Subcutaneous abdominal adipose tissue (tissue), 5 donors: ENCODE measurements at regions not wholly inside any gene's neighbourhood (a gene's known extent, or its start where the extent isn't known, plus 50 kb on each side); places are given as distances from the start of the nearest gene placed in this dataset.

Source experiments
- H3K27ac ChIP-seq: one replicate; pipeline ENCODE4 v1.7.0; 2013; ENCODE audit warnings: low read depth, mild to moderate bottlenecking, inconsistent platforms, low read length, moderate library complexity
- H3K27me3 ChIP-seq, 5 donors: one replicate each; pipeline ENCODE4 v1.7.0; 2013; ENCODE audit warnings: low read length in 5 of 5, inconsistent platforms in 1 of 5; ENCODE audit not compliant: control insufficient read depth in 5 of 5, insufficient read depth in 4 of 5
- H3K36me3 ChIP-seq, 5 donors: one replicate each; pipeline ENCODE4 v1.7.0; 2013; ENCODE audit warnings: low read length in 5 of 5; ENCODE audit not compliant: control insufficient read depth in 5 of 5, insufficient read depth in 5 of 5
- H3K4me1 ChIP-seq, 5 donors: one replicate each; pipeline ENCODE4 v1.7.0; 2013; ENCODE audit warnings: low read length in 5 of 5, mild to moderate bottlenecking in 3 of 5, moderate library complexity in 1 of 5; ENCODE audit not compliant: control insufficient read depth in 5 of 5, insufficient read depth in 5 of 5
- H3K4me3 ChIP-seq, 5 donors: one replicate each; pipeline ENCODE4 v1.7.0; 2013; ENCODE audit warnings: low read length in 5 of 5, low read depth in 1 of 5
- H3K9ac ChIP-seq, 5 donors: one replicate each; pipeline ENCODE4 v1.7.0; 2013; ENCODE audit warnings: low read length in 5 of 5, mild to moderate bottlenecking in 4 of 5, moderate library complexity in 3 of 5
- H3K9me3 ChIP-seq, 5 donors: one replicate each; pipeline ENCODE4 v1.7.0; 2013; ENCODE audit warnings: low read length in 5 of 5; ENCODE audit not compliant: control insufficient read depth in 5 of 5
- donor health status: healthy.
- donor health status: healthy.
- donor health status: healthy.
- donor health status: healthy.
- donor health status: healthy.

- Histone ChIP-seq H3K36me3 (no peaks in the 10 kb centered on the region), H3K9me3 (no peaks in the 10 kb centered on the region), H3K9ac (peak overlapping the region in 1 of 5 donors; percentile 42), H3K4me1 (peaks cover 6 to 33% (median 16%) of the 10 kb centered on the region in 5 donors), H3K27ac (no peak overlapping the region), H3K27me3 (no peaks in the 10 kb centered on the region), H3K4me3 (no peak overlapping the region)
Measured at GRCh38 chr1:112332176-112333150, 63.6 kb upstream of the CTTNBP2NL start.

DNA sequence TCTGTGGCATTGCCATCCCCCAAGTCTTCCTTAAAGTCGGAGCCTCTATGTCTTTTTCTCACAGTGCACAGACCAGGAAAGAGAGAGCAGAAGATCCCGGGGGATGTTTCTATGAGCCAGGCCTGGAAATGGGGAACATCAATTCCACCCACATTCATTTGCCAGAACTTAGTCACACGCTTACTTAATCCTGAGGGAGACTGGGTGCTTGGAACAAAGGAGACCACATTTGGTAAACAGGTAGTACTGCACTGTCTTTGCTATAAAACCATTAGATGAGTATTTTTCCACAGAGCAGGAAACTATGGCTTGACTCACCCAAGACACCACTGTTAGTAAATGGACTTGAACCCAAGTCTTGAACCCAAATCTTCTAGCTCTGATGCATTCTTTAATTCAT is 60.7 kb upstream of the CTTNBP2NL start:
- Histone ChIP-seq H3K36me3 (no peaks in the 10 kb centered on the region), H3K27ac (no peak overlapping the region), H3K4me1 (peaks cover 6 to 33% (median 16%) of the 10 kb centered on the region in 5 donors), H3K27me3 (no peaks in the 10 kb centered on the region), H3K4me3 (no peak overlapping the region), H3K9ac (no peak overlapping the region), H3K9me3 (no peaks in the 10 kb centered on the region)

GRCh38 chr1:112337028-112337531 is 58.9 kb upstream of the CTTNBP2NL start:
- Histone ChIP-seq H3K27me3 (no peaks in the 10 kb centered on the region), H3K9me3 (no peaks in the 10 kb centered on the region), H3K4me1 (peaks cover 6 to 34% (median 16%) of the 10 kb centered on the region in 5 donors), H3K36me3 (no peaks in the 10 kb centered on the region), H3K27ac (peak overlapping the region; percentile 57), H3K9ac (peak overlapping the region in 2 of 5 donors; percentile 38 to 49), H3K4me3 (peak overlapping the region in 4 of 5 donors; percentile 16 to 43 (median 22))

DNA sequence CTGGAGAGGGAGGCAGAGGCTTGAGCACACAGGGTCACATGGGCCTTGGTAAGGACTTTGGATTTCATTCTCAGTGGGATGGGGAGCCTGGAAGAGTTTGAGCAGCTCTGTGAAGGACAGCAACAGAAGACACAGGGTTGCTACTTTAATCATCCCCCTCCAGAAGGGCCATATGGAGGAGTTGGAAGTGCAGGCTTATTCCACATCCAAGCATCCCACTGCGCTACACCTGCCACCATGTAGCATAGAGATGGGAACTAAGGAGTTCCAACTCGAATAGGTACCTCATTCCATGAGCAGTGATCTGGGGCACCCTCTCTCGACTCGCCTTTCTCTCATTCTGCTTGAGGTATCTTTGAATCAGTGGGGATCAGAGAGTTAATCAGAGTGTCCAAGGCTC is 54.0 kb upstream of the CTTNBP2NL start:
- Histone ChIP-seq H3K27me3 (no peaks in the 10 kb centered on the region), H3K4me1 (peaks cover 3 to 15% (median 12%) of the 10 kb centered on the region in 5 donors), H3K36me3 (no peaks in the 10 kb centered on the region), H3K27ac (no peak overlapping the region), H3K9ac (no peak overlapping the region), H3K9me3 (no peaks in the 10 kb centered on the region), H3K4me3 (no peak overlapping the region)

DNA sequence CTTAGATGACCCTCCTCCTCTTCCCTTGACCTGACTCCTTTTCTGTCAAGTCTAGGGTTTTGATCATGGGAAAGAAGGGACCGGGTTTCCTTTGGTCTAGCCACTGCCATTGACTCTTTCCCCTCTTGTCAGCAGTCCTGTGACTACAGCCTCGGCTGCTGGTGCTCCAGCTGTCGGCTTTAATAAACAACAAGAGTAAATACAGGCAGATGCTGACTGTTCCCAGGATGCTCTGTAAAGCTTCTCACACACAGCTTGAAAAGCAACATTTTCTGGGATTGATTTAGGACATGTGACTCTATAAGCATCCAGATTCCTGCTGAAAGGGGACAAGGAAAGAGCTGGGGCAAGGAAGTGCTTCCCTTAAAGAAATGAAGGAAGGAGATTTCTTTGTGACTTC is 53.5 kb upstream of the CTTNBP2NL start:
- H3K27ac ChIP-seq: no peak overlapping the region
- H3K9ac ChIP-seq: no peak overlapping the region
- H3K36me3 ChIP-seq: no peaks in the 10 kb centered on the region
- no peaks in the 10 kb centered on the region for H3K27me3 ChIP-seq
- no peak overlapping the region for H3K4me3 ChIP-seq
- no peaks in the 10 kb centered on the region for H3K9me3 ChIP-seq
- H3K4me1 ChIP-seq: peaks cover 0 to 18% (median 8%) of the 10 kb centered on the region in 5 donors

- Histone ChIP-seq H3K36me3 (no peaks in the 10 kb centered on the region), H3K27me3 (no peaks in the 10 kb centered on the region), H3K4me3 (no peak overlapping the region), H3K9ac (no peak overlapping the region), H3K27ac (no peak overlapping the region), H3K9me3 (no peaks in the 10 kb centered on the region), H3K4me1 (peaks cover 0 to 18% (median 8%) of the 10 kb centered on the region in 5 donors)
Measured at GRCh38 chr1:112344754-112345423, 51.1 kb upstream of the CTTNBP2NL start.
